Stimulated activated CD8-positive, alpha-beta memory T cell treated with anti-CD3 and anti-CD28 coated beads, Interleukin-15, amount 100 ng/mL, for 48 hours (primary cell): ENCODE measurements at regions not wholly inside any gene's neighbourhood (a gene's known extent, or its start where the extent isn't known, plus 50 kb on each side); places are given as distances from the start of the nearest gene placed in this dataset.

ENCODE experiments used
- DNase-seq, 2 donors: peaks; one replicate each; pipeline ENCODE4 v3.0.0-alpha.2; 2020; ENCODE audit warnings: low read depth in 2 of 2

DNA sequence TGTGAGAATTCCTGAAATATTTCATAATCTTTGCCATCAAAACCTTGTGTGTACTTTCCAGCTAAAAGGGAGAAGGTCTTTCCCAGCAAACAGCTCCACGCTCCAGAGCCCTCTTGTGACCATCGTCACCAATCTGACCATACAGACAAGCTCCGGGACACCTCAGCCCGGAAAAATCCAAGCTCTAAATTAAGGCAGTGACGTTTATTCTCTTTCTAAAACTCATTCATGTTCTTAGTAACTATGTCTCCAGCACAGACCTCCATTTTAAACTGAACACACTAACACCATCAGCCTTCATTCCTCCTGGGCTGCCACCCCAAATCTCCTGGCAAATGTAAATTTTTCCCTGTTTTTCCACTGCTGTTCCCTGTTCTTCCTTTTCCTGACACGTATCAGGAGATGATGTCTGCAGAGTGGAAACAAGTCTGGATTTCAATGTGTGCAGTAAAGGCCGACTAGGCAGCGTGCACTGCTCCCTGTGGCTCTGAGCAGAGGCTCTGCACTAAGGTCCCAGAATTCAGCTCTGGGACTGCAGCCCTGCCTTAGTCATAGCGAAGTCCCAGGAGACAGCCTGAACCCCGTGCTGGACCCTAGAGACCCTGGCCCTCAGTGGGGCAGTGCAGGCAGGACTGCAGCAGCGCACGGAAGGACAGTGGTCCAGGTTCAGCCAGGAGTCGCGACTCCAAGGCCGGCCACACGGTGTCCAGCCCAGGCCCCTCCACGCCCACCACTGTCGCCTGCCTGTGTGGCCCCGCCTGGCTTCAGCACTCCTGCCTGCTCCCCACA lies 452.5 kb upstream of the SALL3 start:
- DNase-seq: no peak

DNA sequence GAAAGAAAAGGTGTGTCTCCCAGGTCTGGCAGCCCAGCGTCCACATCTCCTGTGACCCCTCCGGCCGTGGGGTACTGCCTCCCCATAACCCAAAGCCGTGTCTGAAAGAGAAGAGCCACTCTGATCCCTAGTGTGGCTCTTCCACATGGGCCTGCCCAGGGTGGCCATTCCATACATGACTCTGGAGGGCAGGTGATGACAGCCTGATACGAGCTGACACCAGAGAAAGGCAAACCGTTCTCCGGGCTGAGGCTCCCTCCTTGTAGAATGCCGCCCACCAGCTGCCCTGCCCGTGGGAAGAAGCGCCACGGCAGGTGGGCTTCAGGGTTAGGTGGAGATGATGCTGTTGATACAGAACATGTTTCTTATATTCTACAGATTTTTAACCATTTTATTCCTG lies 451.6 kb upstream of the SALL3 start:
- no peak for DNase-seq

GRCh38 chr18:78528411-78529258 lies 451.0 kb upstream of the SALL3 start:
- no peak for DNase-seq

GRCh38 chr18:78531637-78532036 lies 448.0 kb upstream of the SALL3 start:
- no peak for DNase-seq

GRCh38 chr18:78538669-78539440 lies 440.8 kb upstream of the SALL3 start:
- no peak for DNase-seq

- no peak for DNase-seq
Measured at GRCh38 chr18:78540636-78541529, 438.7 kb upstream of the SALL3 start.

GRCh38 chr18:78542204-78542603 lies 437.4 kb upstream of the SALL3 start:
- no peak for DNase-seq

GRCh38 chr18:78543201-78543725 lies 436.4 kb upstream of the SALL3 start:
- no peak for DNase-seq

DNA sequence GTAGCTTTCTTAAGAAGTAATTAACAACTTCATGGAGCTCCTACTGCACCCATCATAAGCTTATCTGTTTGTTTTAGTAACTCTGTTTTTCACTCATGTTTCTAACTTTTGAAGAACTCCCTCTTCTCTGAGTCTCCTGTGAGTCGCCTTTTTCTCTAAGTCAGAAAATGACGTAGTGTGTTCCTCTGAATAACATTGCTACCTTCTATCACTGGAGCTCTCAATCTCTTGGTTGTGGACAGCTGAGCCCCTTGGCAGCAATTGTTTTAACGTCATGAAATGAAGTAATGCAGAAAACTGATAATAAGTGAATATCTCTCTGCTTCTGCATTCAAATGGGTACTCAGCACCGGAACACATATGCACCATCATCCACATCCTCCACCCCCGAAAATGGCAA lies 433.3 kb upstream of the SALL3 start:
- no peak for DNase-seq

- DNase-seq: no peak
Measured at GRCh38 chr18:78547817-78548216, 431.8 kb upstream of the SALL3 start.

GRCh38 chr18:78548261-78549058 lies 431.2 kb upstream of the SALL3 start:
- no peak for DNase-seq

GRCh38 chr18:78549971-78550370 lies 429.6 kb upstream of the SALL3 start:
- DNase-seq: no peak

- DNase-seq: no peak
Measured at GRCh38 chr18:78554944-78555608, 424.5 kb upstream of the SALL3 start.

GRCh38 chr18:78557371-78557770 lies 422.2 kb upstream of the SALL3 start:
- no peak for DNase-seq

- no peak for DNase-seq
Measured at GRCh38 chr18:78558101-78558810, 421.4 kb upstream of the SALL3 start.

- no peak for DNase-seq
Measured at GRCh38 chr18:78558948-78559347, 420.7 kb upstream of the SALL3 start.

DNA sequence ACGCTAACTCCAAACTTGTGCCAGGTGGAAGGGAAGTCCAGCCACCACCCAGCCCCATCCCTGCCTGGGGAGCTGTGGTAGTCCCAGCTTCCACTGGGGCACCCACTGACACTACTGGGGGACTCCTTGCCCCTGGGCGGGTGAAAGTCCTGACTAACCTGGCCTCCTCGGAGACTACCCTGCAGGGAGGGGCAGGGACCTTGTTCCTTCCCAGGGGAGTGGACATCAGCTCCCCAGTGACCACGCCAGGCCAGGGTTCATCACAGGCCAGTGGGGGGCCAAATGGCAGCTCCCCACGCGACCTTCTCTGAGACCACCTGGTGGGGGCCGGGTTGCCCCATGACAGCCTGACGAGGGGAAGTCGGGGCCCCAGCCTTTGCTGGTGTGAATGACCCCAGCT lies 420.0 kb upstream of the SALL3 start:
- DNase-seq: no peak

GRCh38 chr18:78561757-78562510 lies 417.7 kb upstream of the SALL3 start:
- no peak for DNase-seq
